B cell (primary cell): ENCODE measurements at regions not wholly inside any gene's neighbourhood (a gene's known extent, or its start where the extent isn't known, plus 50 kb on each side); places are given as distances from the start of the nearest gene placed in this dataset.

Experiments
- EZH2 ChIP-seq: IDR thresholded peaks from 2 replicates; pipeline ENCODE4 v1.6.1; 2012; ENCODE audit warnings: borderline replicate concordance, low read depth, mild to moderate bottlenecking, moderate library complexity, low read length; ENCODE audit not compliant: insufficient read depth, poor library complexity, severe bottlenecking
- TF ChIP-seq, protein P1 (sequence below): fragments of 200-600 bp; IDR thresholded peaks from one replicate; pipeline ENCODE4 v1.8.0; 2022; ENCODE audit warnings: antibody characterized with exemption, mild to moderate bottlenecking

DNA sequence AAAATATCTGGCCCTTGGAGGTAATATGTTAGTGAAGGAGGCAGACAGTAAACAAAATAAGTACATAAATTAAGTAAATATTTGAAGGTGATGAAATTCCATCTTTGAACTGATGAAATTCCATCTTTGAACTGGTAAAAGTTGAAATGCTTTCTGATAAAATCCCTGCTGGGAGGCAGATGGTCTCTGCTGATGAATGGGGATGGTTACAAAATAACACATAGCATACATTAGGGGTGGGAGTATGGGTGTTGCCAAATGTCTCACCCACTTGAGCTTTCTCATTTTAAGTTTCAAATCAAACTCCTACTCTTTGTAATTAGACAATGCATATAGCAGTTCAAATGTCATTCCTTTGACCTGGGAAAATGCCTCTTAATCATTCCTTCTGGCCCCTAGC lies 77.5 kb upstream of the SORCS3 start:
- TF ChIP-seq, protein P1, sequence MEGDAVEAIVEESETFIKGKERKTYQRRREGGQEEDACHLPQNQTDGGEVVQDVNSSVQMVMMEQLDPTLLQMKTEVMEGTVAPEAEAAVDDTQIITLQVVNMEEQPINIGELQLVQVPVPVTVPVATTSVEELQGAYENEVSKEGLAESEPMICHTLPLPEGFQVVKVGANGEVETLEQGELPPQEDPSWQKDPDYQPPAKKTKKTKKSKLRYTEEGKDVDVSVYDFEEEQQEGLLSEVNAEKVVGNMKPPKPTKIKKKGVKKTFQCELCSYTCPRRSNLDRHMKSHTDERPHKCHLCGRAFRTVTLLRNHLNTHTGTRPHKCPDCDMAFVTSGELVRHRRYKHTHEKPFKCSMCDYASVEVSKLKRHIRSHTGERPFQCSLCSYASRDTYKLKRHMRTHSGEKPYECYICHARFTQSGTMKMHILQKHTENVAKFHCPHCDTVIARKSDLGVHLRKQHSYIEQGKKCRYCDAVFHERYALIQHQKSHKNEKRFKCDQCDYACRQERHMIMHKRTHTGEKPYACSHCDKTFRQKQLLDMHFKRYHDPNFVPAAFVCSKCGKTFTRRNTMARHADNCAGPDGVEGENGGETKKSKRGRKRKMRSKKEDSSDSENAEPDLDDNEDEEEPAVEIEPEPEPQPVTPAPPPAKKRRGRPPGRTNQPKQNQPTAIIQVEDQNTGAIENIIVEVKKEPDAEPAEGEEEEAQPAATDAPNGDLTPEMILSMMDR, result no peak
- TF ChIP-seq EZH2, result no peak
